ENCODE measurements at regions not wholly inside any gene's neighbourhood (a gene's known extent, or its start where the extent isn't known, plus 50 kb on each side); places are given as distances from the start of the nearest gene placed in this dataset.

- TF ChIP-seq JUND (IDR thresholded peaks at IDR 0.05) (no peak), EGR1 (IDR thresholded peaks at IDR 0.05; ENCODE audit: low read depth in 2 of 2) (no peak), CTCF (IDR thresholded peaks at IDR 0.05; ENCODE audit: low read depth, low read length, missing input control) (no peak), TAF1 (conservative IDR thresholded peaks at IDR 0.05) (no peak), RAD21 (IDR thresholded peaks at IDR 0.05) (no peak), SP1 (IDR thresholded peaks at IDR 0.05) (no peak), ATF3 (IDR thresholded peaks at IDR 0.05) (no peak), REST (IDR thresholded peaks at IDR 0.05) (no peak)
Observed at GRCh38 chr7:85456254-85456653, 269.4 kb upstream of the SEMA3D start.

Data from liver (tissue), 3 donors.